ENCODE measurements at regions not wholly inside any gene's neighbourhood (a gene's known extent, or its start where the extent isn't known, plus 50 kb on each side); places are given as distances from the start of the nearest gene placed in this dataset.
"Not testable (repeated sequence)": the region's sequence is repeated elsewhere in the genome, so short reads cannot be mapped to it uniquely, and the experiment has no call there.

DNA sequence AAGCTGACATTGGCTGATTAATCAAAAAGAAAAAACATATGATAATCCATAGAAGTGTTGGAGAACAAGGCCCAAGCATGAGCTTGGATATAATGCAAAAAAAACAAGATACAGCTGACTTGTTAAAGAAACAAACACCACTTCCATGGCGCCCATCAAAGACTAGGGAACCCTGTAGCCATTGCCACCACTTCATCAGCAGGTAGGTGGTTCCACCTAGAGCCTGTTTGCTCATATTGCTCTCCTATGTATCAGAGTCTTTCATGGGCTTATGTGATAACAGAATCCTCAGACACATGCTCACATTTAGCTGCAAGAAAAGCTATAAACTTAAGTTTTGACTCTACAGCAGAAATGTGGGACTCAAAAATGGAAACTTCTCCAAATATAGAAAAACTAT is 2179.9 kb downstream of the EPHA3 start:
- not testable (repeated sequence) for H3K27ac ChIP-seq
- TF ChIP-seq, protein P1, sequence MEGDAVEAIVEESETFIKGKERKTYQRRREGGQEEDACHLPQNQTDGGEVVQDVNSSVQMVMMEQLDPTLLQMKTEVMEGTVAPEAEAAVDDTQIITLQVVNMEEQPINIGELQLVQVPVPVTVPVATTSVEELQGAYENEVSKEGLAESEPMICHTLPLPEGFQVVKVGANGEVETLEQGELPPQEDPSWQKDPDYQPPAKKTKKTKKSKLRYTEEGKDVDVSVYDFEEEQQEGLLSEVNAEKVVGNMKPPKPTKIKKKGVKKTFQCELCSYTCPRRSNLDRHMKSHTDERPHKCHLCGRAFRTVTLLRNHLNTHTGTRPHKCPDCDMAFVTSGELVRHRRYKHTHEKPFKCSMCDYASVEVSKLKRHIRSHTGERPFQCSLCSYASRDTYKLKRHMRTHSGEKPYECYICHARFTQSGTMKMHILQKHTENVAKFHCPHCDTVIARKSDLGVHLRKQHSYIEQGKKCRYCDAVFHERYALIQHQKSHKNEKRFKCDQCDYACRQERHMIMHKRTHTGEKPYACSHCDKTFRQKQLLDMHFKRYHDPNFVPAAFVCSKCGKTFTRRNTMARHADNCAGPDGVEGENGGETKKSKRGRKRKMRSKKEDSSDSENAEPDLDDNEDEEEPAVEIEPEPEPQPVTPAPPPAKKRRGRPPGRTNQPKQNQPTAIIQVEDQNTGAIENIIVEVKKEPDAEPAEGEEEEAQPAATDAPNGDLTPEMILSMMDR (IDR thresholded peaks at IDR 0.05): 0 out of 2 replicates have a peak, but pooled peaks have one; percentile 9

DNA sequence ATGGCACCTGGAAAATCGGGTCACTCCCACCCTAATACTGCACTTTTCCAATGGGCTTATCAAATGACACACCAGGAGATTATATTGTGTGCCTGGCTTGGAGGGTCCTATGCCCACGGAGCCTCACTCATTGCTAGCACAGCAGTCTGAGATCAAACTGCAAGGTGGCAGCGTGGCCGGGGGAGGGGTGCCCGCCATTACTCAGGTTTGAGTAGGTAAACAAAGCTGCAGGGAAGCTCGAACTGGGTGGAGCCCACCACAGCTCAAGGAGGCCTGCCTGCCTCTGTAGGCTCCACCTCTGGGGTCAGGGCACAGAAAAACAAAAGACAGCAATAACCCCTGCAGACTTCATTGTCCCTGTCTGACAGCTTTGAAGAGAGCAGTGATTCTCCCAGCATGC is 2184.0 kb downstream of the EPHA3 start:
- not testable (repeated sequence) for H3K27ac ChIP-seq
